IgD-negative memory B cell (primary cell): ENCODE measurements at regions not wholly inside any gene's neighbourhood (a gene's known extent, or its start where the extent isn't known, plus 50 kb on each side); places are given as distances from the start of the nearest gene placed in this dataset.
"Not testable (repeated sequence)": the region's sequence is repeated elsewhere in the genome, so short reads cannot be mapped to it uniquely, and the experiment has no call there.

Source experiments
- H3K27ac Mint-ChIP-seq, 3 donors: one replicate each; pipeline ENCODE4 v1.8.0; 2020 to 2022; ENCODE audit warnings: mild to moderate bottlenecking in 3 of 3, mixed read lengths in 3 of 3, moderate library complexity in 1 of 3
- H3K27me3 Mint-ChIP-seq: one replicate; pipeline ENCODE4 v1.8.0; 2021; ENCODE audit warnings: mixed read lengths
- H3K36me3 Mint-ChIP-seq: one replicate; pipeline ENCODE4 v1.8.0; 2020; ENCODE audit warnings: mild to moderate bottlenecking, mixed read lengths
- H3K4me1 Mint-ChIP-seq, 3 donors: one replicate each; pipeline ENCODE4 v1.8.0; 2020 to 2022; ENCODE audit warnings: mixed read lengths in 3 of 3, mild to moderate bottlenecking in 1 of 3
- H3K4me3 Mint-ChIP-seq, 4 donors: one replicate each; pipeline ENCODE4 v1.8.0; 2020 to 2022; ENCODE audit warnings: mild to moderate bottlenecking in 4 of 4, mixed read lengths in 4 of 4, moderate library complexity in 3 of 4
- H3K9me3 Mint-ChIP-seq, 3 donors: one replicate each; pipeline ENCODE4 v1.8.0; 2020 to 2021; ENCODE audit warnings: mixed read lengths in 3 of 3, mild to moderate bottlenecking in 1 of 3

DNA sequence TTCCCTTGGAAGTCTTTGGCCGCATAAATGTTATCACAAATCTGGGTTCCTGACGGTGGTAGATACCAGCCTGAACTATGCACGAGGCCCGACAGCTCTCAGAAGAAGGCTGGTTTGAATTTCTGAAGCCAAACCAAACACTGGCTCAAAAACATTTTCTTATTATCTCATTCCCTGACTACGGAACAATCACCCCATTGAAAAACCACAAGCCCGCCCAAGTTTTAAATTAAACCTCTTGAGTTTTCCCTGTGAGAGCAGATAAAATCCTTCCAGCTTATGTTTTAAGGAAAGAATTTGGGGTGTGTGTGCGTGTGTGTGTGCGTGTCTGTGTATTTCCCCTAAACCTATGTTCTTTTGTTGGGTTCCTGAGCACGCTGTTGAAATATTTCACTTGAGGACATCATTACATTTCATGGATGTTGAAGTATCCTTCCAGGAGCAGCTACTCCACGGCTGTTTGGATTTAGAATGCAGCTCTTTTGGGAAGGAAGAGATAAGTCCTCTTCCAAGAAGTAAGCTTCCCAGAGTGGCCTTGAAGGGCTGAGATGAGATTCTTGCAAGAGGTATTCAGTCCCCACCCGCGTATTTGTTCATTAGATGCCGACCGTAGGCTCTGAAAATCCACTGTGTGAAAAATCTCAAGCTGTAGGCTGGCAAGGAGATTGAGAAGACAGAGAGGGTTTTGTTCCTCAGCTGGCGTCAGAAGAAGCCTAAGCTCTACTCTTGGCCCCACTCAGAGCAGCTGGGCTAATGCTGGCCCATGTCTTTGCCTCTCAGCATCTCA is 131.0 kb upstream of the NCOR2 start:
- no peak overlapping the region for H3K4me3 Mint-ChIP-seq
- H3K9me3 Mint-ChIP-seq, result peaks cover 0 to under 1% (median under 1%) of the 10 kb centered on the region in 3 donors
- peak overlapping the region in 1 of 3 donors; percentile 35 for H3K27ac Mint-ChIP-seq
- H3K27me3 Mint-ChIP-seq, result peaks cover 13% of the 10 kb centered on the region
- peaks cover 4 to 5% (median 4%) of the 10 kb centered on the region in 3 donors for H3K4me1 Mint-ChIP-seq
- no peaks in the 10 kb centered on the region for H3K36me3 Mint-ChIP-seq

DNA sequence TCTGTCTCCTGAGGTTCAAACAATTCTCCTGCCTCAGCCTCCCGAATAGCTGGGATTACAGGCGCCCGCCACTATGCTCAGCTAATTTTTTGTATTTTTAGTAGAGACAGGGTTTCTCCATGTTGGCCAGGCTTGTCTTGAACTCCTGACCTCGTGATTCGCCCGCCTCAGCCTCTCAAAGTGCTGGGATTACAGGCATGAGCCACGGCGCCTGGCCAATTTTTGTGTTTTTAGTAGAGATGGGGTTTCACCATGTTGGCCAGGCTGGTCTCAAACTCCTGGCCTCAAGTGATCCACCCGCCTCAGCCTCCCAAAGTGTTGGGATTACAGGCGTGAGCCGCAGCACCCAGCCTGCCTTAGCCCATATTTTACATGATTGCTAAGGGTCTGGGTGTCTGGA is 130.3 kb upstream of the NCOR2 start:
- H3K27ac Mint-ChIP-seq, result peak overlapping the region in 1 of 3 donors; percentile 35
- not testable (repeated sequence) for H3K4me3 Mint-ChIP-seq, H3K4me1 Mint-ChIP-seq, H3K36me3 Mint-ChIP-seq, H3K9me3 Mint-ChIP-seq
- peaks cover 13% of the 10 kb centered on the region for H3K27me3 Mint-ChIP-seq

DNA sequence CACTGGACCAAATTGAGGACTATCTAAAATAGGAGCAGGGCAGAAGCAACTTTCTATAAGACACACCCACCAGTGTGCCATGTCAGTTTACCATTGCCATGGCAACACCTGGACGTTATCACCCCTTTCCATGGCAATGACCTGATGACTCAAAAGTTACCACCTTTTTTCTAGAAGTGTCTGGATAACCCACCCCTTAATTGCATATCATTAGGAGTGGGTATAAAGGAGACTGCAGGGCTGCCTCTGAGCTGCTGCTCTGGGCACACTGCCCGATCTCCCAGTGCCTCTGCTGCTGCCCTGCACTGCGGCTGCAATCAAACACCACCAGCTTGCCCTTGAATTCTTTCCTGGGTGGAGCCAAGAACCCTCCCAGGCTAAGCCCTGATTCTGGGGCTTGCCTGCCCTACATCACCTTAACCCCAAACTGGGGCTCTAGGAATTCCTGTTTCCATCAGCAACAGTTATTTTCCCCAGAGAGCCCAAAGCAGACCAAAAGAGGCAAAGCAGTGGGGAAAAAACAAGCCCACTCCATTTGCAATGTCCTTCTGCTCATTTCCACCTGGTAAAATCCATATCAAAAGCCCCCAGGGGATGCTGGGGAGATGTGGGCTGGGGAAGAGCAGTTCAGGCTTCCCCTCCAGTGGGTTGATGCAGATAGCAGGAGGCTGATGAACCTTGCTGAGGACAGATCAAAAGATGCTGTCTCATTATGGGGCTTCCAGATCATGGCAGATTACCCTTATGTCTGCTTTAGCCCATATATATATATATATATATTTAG is 129.5 kb upstream of the NCOR2 start:
- Mint-ChIP-seq H3K27ac (no peak overlapping the region), H3K36me3 (peaks cover 3% of the 10 kb centered on the region)

DNA sequence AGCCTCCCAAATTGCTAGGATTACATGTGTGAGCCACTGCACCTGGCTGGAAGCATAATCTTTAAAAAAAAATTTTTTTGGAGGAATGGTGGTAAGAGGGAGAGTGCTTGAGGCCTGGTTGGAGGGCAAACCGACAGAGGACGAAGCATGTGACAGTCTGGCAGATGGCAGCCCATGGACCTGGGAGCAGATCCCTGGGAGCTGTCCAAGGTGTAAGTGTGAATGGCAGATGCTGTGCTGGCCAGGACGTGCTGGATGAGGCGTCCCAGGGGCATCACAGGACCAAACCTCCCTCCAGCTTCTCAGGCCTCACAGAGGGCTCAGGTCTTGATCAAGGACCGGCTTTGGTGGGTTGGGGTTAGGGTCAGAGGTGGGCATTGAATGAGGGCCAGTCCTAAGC is 128.4 kb upstream of the NCOR2 start:
- Mint-ChIP-seq H3K27me3 (peaks cover 10% of the 10 kb centered on the region), H3K4me3 (no peak overlapping the region), H3K27ac (peak overlapping the region in 1 of 3 donors; percentile 85), H3K9me3 (peaks cover 2 to 16% (median 10%) of the 10 kb centered on the region in 3 donors), H3K36me3 (peaks cover 3% of the 10 kb centered on the region), H3K4me1 (peaks cover 4 to 5% (median 4%) of the 10 kb centered on the region in 3 donors)

More for the DNA sequence above, 129.5 kb upstream of the NCOR2 start:
- H3K4me3 Mint-ChIP-seq, result peak overlapping the region in 1 of 4 donors; percentile 63
- peaks cover 4 to 5% (median 4%) of the 10 kb centered on the region in 3 donors for H3K4me1 Mint-ChIP-seq
- peaks cover 10% of the 10 kb centered on the region for H3K27me3 Mint-ChIP-seq
- H3K9me3 Mint-ChIP-seq, result peaks cover 2 to 16% (median 6%) of the 10 kb centered on the region in 3 donors

- Mint-ChIP-seq H3K4me3 (no peak overlapping the region), H3K27me3 (peaks cover 12% of the 10 kb centered on the region), H3K36me3 (peaks cover 3% of the 10 kb centered on the region), H3K4me1 (peaks cover 4 to 5% (median 4%) of the 10 kb centered on the region in 3 donors), H3K27ac (no peak overlapping the region), H3K9me3 (peaks cover 2 to 16% (median 11%) of the 10 kb centered on the region in 3 donors)
Observed at GRCh38 chr12:124694846-124695497, 127.6 kb upstream of the NCOR2 start.

DNA sequence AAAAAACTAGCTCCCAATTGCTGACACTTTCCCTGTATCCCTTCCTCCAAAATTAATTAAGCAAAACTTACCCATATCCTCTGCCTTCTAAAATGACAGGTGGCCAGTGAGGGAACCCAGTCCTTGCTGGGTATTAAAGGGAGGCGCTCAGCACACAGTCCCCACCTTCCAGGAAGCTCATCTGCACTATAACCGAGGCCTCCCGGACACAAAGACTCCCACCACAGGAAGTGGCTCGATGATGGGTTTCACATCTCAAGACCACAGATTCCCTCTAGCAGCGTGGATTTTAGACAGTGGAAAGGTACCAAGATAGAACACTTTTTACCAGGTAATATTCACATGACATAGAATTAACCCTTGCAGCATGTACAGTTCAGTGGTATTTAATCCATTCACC is 126.8 kb upstream of the NCOR2 start:
- no peak overlapping the region for H3K27ac Mint-ChIP-seq

DNA sequence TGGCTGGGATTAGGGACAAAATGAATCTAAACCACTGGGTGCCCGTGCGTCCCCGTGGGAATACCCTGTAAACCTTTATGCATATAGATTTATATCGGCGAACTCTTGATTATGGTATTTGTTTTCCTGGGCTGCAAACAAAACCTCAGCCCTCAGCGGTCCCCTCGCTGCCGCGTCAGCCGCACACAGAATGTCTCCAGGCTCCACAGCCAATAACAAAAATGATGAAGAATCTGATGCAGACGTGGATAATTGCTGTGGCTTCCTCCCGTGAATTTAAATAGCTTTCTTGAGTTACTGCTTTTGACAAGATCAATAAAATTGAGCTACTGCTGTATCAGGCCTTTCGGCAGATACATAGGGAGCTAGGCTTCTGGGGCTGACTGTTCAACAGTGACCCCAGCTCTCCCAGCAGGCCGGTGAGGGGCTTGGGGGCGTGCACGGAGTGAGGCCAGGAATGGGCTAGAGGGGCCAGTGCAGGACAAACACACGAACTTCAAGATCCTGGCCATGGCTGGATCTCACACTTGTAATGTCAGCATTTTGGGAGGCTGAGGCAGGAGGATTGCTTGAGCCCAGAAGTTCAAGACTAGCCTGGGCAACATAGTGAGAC is 125.8 kb upstream of the NCOR2 start:
- peaks cover 4 to 5% (median 4%) of the 10 kb centered on the region in 3 donors for H3K4me1 Mint-ChIP-seq
- H3K27ac Mint-ChIP-seq, result no peak overlapping the region
- H3K36me3 Mint-ChIP-seq, result peaks cover 4% of the 10 kb centered on the region

More for the DNA sequence above, 126.8 kb upstream of the NCOR2 start:
- Mint-ChIP-seq H3K4me1 (peaks cover 4 to 5% (median 4%) of the 10 kb centered on the region in 3 donors), H3K4me3 (peak overlapping the region in 1 of 4 donors; percentile 13), H3K27me3 (peaks cover 11% of the 10 kb centered on the region), H3K36me3 (peaks cover 3% of the 10 kb centered on the region), H3K9me3 (peaks cover 2 to 16% (median 15%) of the 10 kb centered on the region in 3 donors)

DNA sequence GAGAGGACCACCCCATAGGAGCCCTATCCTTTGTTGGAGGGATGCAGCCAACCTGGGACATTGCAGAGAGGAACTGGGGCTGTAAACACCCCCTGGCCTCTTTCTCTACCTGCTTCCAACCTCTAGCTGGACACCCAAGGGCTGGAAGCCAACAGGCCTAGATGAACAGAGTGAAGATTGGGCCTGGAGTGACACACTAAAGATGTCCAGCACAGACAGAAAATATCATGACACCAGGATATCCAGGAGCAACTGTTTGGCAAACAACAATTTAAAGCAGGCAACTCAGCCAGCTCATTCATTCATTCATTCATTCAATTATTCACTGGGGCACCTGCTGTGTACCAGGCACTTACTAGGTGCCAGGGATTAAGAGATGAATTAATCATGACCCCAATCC is 125.0 kb upstream of the NCOR2 start:
- Mint-ChIP-seq H3K4me3 (no peak overlapping the region), H3K36me3 (peaks cover 4% of the 10 kb centered on the region), H3K9me3 (peaks cover 2 to 16% (median 15%) of the 10 kb centered on the region in 3 donors), H3K4me1 (peaks cover 5 to 7% (median 7%) of the 10 kb centered on the region in 3 donors), H3K27me3 (peaks cover 14% of the 10 kb centered on the region), H3K27ac (no peak overlapping the region)

More for the DNA sequence above, 125.8 kb upstream of the NCOR2 start:
- H3K27me3 Mint-ChIP-seq, result peaks cover 14% of the 10 kb centered on the region
- peaks cover 2 to 16% (median 15%) of the 10 kb centered on the region in 3 donors for H3K9me3 Mint-ChIP-seq
- no peak overlapping the region for H3K4me3 Mint-ChIP-seq

DNA sequence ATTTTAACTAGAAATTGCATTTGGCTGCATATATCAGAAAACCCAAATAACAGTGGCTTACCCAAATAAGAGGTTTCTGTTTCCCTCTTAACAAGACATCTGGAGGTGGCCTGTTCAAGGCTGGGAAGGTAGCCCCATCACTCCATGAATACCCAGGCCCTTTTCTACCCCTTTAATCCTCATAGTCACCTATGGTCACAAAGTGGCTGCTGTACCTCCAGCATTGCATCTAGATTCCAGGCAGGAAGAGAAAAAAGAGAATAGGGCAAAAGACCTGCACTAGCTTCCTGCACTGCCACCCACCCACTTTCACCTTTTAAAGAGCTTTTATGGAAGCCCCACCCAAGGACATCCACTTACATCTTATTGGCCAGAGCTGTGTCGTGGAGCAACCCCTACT is 124.0 kb upstream of the NCOR2 start:
- Mint-ChIP-seq H3K9me3 (peaks cover 6 to 16% (median 15%) of the 10 kb centered on the region in 3 donors), H3K4me1 (peaks cover 5 to 13% (median 10%) of the 10 kb centered on the region in 3 donors), H3K36me3 (peaks cover 4% of the 10 kb centered on the region), H3K4me3 (no peak overlapping the region), H3K27me3 (peaks cover 17% of the 10 kb centered on the region), H3K27ac (no peak overlapping the region)

GRCh38 chr12:124689631-124690030 is 122.2 kb upstream of the NCOR2 start:
- Mint-ChIP-seq H3K27ac (no peak overlapping the region), H3K27me3 (peaks cover 26% of the 10 kb centered on the region), H3K4me1 (peaks cover 5 to 13% (median 10%) of the 10 kb centered on the region in 3 donors), H3K4me3 (no peak overlapping the region), H3K36me3 (peaks cover 4% of the 10 kb centered on the region), H3K9me3 (peaks cover 6 to 16% (median 15%) of the 10 kb centered on the region in 3 donors)

DNA sequence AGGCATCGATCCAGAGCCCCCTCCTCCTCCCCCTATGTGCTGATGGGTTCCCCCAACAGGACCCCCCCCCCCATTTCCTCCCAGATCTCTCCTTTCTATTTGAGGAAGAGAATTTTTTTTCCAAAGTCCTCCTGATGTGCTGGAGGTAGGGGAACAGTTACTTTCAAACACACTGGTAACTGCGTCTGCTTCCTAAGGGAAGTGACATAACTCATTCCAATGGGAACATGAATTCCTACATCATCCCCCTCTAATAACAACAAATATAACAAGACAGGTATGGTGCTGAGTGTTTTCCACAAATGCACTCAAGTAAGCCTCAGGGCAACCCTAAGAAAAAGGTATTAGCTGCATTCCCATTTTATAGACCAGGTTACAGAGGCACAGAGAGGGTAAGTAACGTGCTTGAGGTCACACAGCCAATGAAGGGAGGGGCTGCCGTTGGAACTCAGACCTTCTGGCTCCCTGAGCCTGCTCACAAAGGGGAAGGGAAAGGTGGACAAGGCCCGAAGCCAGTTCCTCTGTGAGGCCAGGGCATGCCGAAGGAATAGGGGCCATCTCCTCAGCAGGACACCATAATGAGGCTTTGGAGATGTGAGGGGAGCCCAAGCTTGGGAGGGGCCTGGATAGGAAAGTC is 121.1 kb upstream of the NCOR2 start:
- H3K36me3 Mint-ChIP-seq, result peaks cover 4% of the 10 kb centered on the region
- peaks cover 6 to 16% (median 15%) of the 10 kb centered on the region in 3 donors for H3K9me3 Mint-ChIP-seq
- H3K27ac Mint-ChIP-seq, result no peak overlapping the region
- no peak overlapping the region for H3K4me3 Mint-ChIP-seq
- peaks cover 28% of the 10 kb centered on the region for H3K27me3 Mint-ChIP-seq
- H3K4me1 Mint-ChIP-seq, result peaks cover 0 to 10% (median 7%) of the 10 kb centered on the region in 3 donors

DNA sequence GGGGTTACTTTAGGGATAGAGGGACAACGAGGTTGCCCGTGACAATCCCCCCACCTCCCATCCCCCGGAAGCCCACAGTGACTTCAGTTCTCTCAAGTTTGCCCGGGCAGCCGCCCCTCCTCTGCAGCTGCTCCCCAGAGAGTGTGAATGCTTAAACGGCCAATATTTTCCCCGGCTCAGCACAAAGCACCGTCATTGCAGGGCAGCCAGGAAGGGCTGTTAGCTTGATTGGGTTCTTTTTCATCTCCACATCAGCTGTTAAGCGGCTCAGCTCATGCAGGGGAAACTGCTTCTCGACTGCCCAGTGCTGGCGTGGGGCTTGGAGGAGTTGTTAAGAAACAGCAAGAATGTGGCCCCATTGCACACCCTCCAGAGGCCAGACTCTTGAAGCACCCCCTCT is 120.5 kb upstream of the NCOR2 start:
- Mint-ChIP-seq H3K4me1 (peaks cover 0 to 10% (median 7%) of the 10 kb centered on the region in 3 donors), H3K27ac (no peak overlapping the region), H3K9me3 (peaks cover 4 to 11% (median 11%) of the 10 kb centered on the region in 3 donors), H3K27me3 (peaks cover 28% of the 10 kb centered on the region), H3K36me3 (peaks cover 4% of the 10 kb centered on the region), H3K4me3 (peak overlapping the region in 1 of 4 donors; percentile 41)

GRCh38 chr12:124687174-124687902 is 119.9 kb upstream of the NCOR2 start:
- Mint-ChIP-seq H3K27me3 (peaks cover 28% of the 10 kb centered on the region), H3K4me1 (peaks cover 0 to 10% (median 7%) of the 10 kb centered on the region in 3 donors), H3K36me3 (peaks cover 1% of the 10 kb centered on the region), H3K27ac (peak overlapping the region in 1 of 3 donors; percentile 63), H3K9me3 (peaks cover 4 to 11% (median 5%) of the 10 kb centered on the region in 3 donors), H3K4me3 (peak overlapping the region in 1 of 4 donors; percentile 41)
